ENCODE measurements at regions not wholly inside any gene's neighbourhood (a gene's known extent, or its start where the extent isn't known, plus 50 kb on each side); places are given as distances from the start of the nearest gene placed in this dataset.

- no peak overlapping the region for H3K4me3 ChIP-seq (ENCODE audit: low read depth, low read length)
- POLR2A ChIA-PET: no interaction called here
- no peak for DNase-seq (ENCODE audit: low read depth, low spot score)
- CTCF ChIA-PET: no interaction called here
- no peak for TF ChIP-seq CTCF (IDR thresholded peaks at IDR 0.05; ENCODE audit: insufficient read depth, low read length, missing control alignments)
Observed at GRCh38 chr17:77846531-77847085, 111.9 kb upstream of the TNRC6C start.

- H3K4me3 ChIP-seq (ENCODE audit: low read depth, low read length): no peak overlapping the region
- no peak for DNase-seq (ENCODE audit: low read depth, low spot score)
- TF ChIP-seq CTCF (IDR thresholded peaks at IDR 0.05; ENCODE audit: insufficient read depth, low read length, missing control alignments): no peak
- ChIA-PET POLR2A (no interaction called here), CTCF (no interaction called here)
Observed at GRCh38 chr17:77847221-77848085, 111.0 kb upstream of the TNRC6C start.

- no peak for TF ChIP-seq CTCF (IDR thresholded peaks at IDR 0.05; ENCODE audit: insufficient read depth, low read length, missing control alignments)
- POLR2A ChIA-PET: no interaction called here
- no peak for DNase-seq (ENCODE audit: low read depth, low spot score)
- no peak overlapping the region for H3K4me3 ChIP-seq (ENCODE audit: low read depth, low read length)
- CTCF ChIA-PET: no interaction called here
Observed at GRCh38 chr17:77848257-77848656, 110.2 kb upstream of the TNRC6C start.

- no peak for DNase-seq (ENCODE audit: low read depth, low spot score)
- no peak overlapping the region for H3K4me3 ChIP-seq (ENCODE audit: low read depth, low read length)
- ChIA-PET POLR2A (interaction anchor here (0.6 kb wide), 1 partner anchor 15 kb away, joined by 3 read pairs; no protein-coding TSS in a partner anchor), CTCF (no interaction called here)
- TF ChIP-seq CTCF (IDR thresholded peaks at IDR 0.05; ENCODE audit: insufficient read depth, low read length, missing control alignments): no peak
Observed at GRCh38 chr17:77849239-77849638, 109.3 kb upstream of the TNRC6C start.

GRCh38 chr17:77851921-77852320, 106.6 kb upstream of the TNRC6C start:
- CTCF ChIA-PET: no interaction called here
- POLR2A ChIA-PET: no interaction called here
- no peak overlapping the region for H3K4me3 ChIP-seq (ENCODE audit: low read depth, low read length)
- no peak for TF ChIP-seq CTCF (IDR thresholded peaks at IDR 0.05; ENCODE audit: insufficient read depth, low read length, missing control alignments)
- no peak for DNase-seq (ENCODE audit: low read depth, low spot score)

- no peak for DNase-seq (ENCODE audit: low read depth, low spot score)
- H3K4me3 ChIP-seq (ENCODE audit: low read depth, low read length): no peak overlapping the region
- CTCF ChIA-PET: no interaction called here
- POLR2A ChIA-PET: no interaction called here
- TF ChIP-seq CTCF (IDR thresholded peaks at IDR 0.05; ENCODE audit: insufficient read depth, low read length, missing control alignments): no peak
Observed at GRCh38 chr17:77852731-77853130, 105.8 kb upstream of the TNRC6C start.

All from AG04449 (cell line).